ENCODE measurements at regions not wholly inside any gene's neighbourhood (a gene's known extent, or its start where the extent isn't known, plus 50 kb on each side); places are given as distances from the start of the nearest gene placed in this dataset.

- TF ChIP-seq CTCF (IDR thresholded peaks at IDR 0.05; ENCODE audit: low read length) (no peak), EZH2 (IDR thresholded peaks at IDR 0.05; ENCODE audit: borderline replicate concordance, low read length) (no peak)
Measured at GRCh38 chr10:28981007-28981406, 303.7 kb downstream of the BAMBI start.

Data from OCI-LY1 (cell line).